CD4-positive, alpha-beta T cell (primary cell): ENCODE measurements at regions not wholly inside any gene's neighbourhood (a gene's known extent, or its start where the extent isn't known, plus 50 kb on each side); places are given as distances from the start of the nearest gene placed in this dataset.

ENCODE experiments used
- ATAC-seq: fragments of 200-7000 bp; cut with Tn5 transposase; one replicate; pipeline ENCODE4 v1.10.0; 2022; ENCODE audit warnings: mild to moderate bottlenecking; ENCODE audit not compliant: poor library complexity
- CTCF ChIA-PET: fragments of 350-600 bp; sonication (Branson Sonifier 250); formaldehyde crosslinking; loops from one replicate; lab custom pipeline; 2021; ENCODE audit warnings: antibody characterized with exemption, inconsistent platforms; lab: Charles Lee
- POLR2A ChIA-PET: fragments of 350-600 bp; sonication (Branson Sonifier 250); formaldehyde crosslinking; loops from one replicate; lab custom pipeline; 2021; ENCODE audit warnings: antibody characterized with exemption, inconsistent platforms; lab: Charles Lee
- DNase-seq, 14 experiments: peaks; one replicate each; pipeline ENCODE4 v3.0.0-alpha.2; 2013 to 2020; ENCODE audit warnings: mixed read lengths in 2 of 14
- H3K27ac ChIP-seq, 2 donors: one replicate each; pipeline versions ENCODE4 v1.5.1 to v1.7.0; 2013; ENCODE audit warnings: low read length in 2 of 2, low read depth in 1 of 2, mild to moderate bottlenecking in 1 of 2
- H3K27me3 ChIP-seq, 2 experiments: 1 replicate in 1 of 2; 2 replicates in 1 of 2; pipeline versions ENCODE4 v1.6.1 to v1.7.0; 2013; ENCODE audit warnings: low read length in 2 of 2, control low read depth in 1 of 2, mild to moderate bottlenecking in 1 of 2, moderate library complexity in 1 of 2; ENCODE audit not compliant: insufficient read depth in 2 of 2, control insufficient read depth in 1 of 2
- H3K36me3 ChIP-seq: one replicate; pipeline ENCODE4 v1.6.1; 2013; ENCODE audit warnings: low read length, control low read depth; ENCODE audit not compliant: insufficient read depth
- H3K4me1 ChIP-seq: one replicate; pipeline ENCODE4 v1.6.1; 2013; ENCODE audit warnings: low read length, control low read depth; ENCODE audit not compliant: insufficient read depth
- H3K4me3 ChIP-seq: one replicate; pipeline ENCODE4 v1.5.1; 2013; ENCODE audit warnings: mild to moderate bottlenecking, low read length, moderate library complexity
- H3K9me3 ChIP-seq, 2 experiments: 1 replicate in 1 of 2; 2 replicates in 1 of 2; pipeline versions ENCODE4 v1.6.1 to v1.7.0; 2013; ENCODE audit warnings: low read length in 2 of 2, mild to moderate bottlenecking in 2 of 2, control low read depth in 1 of 2, moderate library complexity in 1 of 2; ENCODE audit not compliant: control insufficient read depth in 1 of 2, insufficient read depth in 1 of 2
- H3K27ac Mint-ChIP-seq: one replicate; pipeline ENCODE4 v1.8.0; 2020; ENCODE audit warnings: mixed read lengths
- H3K27me3 Mint-ChIP-seq: one replicate; pipeline ENCODE4 v1.8.0; 2021; ENCODE audit warnings: mixed read lengths
- H3K36me3 Mint-ChIP-seq: one replicate; pipeline ENCODE4 v1.8.0; 2021; ENCODE audit warnings: low read depth, mixed read lengths
- H3K4me1 Mint-ChIP-seq: one replicate; pipeline ENCODE4 v1.8.0; 2021; ENCODE audit warnings: low read depth, mixed read lengths
- H3K4me3 Mint-ChIP-seq: one replicate; pipeline ENCODE4 v1.8.0; 2020; ENCODE audit warnings: mild to moderate bottlenecking, mixed read lengths
- H3K9me3 Mint-ChIP-seq: one replicate; pipeline ENCODE4 v1.8.0; 2020; ENCODE audit warnings: mixed read lengths
- CTCF ChIP-seq: fragments of 200-600 bp; IDR thresholded peaks from one replicate; pipeline ENCODE4 v1.8.0; 2022; ENCODE audit warnings: antibody characterized with exemption, mild to moderate bottlenecking
- intact Hi-C, 2 experiments: fragments of 100-400 bp; cut with DNase I in 1 of 2; cut with micrococcal nuclease in 1 of 2; formaldehyde crosslinking; loops; one replicate each; pipeline versions ENCODE4 v1.15.1 to v1.9.0; 2023 to 2025; cut with DNase I, micrococcal nuclease

GRCh38 chr10:81806842-81807241 lies 68.2 kb upstream of the NRG3 start:
- no peaks in the 10 kb centered on the region for H3K36me3 Mint-ChIP-seq

GRCh38 chr10:81814842-81815241 lies 60.2 kb upstream of the NRG3 start:
- no peaks in the 10 kb centered on the region for H3K9me3 ChIP-seq
- Mint-ChIP-seq H3K9me3 (no peaks in the 10 kb centered on the region), H3K27ac (no peak overlapping the region), H3K27me3 (no peaks in the 10 kb centered on the region), H3K4me3 (no peak overlapping the region), H3K4me1 (no peaks in the 10 kb centered on the region), H3K36me3 (no peaks in the 10 kb centered on the region)
- intact Hi-C loops: no loop called here
- H3K27ac ChIP-seq: no peak overlapping the region
- no peak for TF ChIP-seq CTCF
- H3K4me3 ChIP-seq: no peak overlapping the region
- no peak for DNase-seq
- CTCF ChIA-PET: no interaction called here
- no peaks in the 10 kb centered on the region for H3K27me3 ChIP-seq
- POLR2A ChIA-PET: no interaction called here
- H3K4me1 ChIP-seq: no peaks in the 10 kb centered on the region
- ATAC-seq: no peak
- H3K36me3 ChIP-seq: no peaks in the 10 kb centered on the region

More at GRCh38 chr10:81806842-81807241, 68.2 kb upstream of the NRG3 start:
- H3K9me3 Mint-ChIP-seq: peaks cover 15% of the 10 kb centered on the region
- no peaks in the 10 kb centered on the region for H3K4me1 Mint-ChIP-seq
- ChIA-PET POLR2A (no interaction called here), CTCF (no interaction called here)
- Histone ChIP-seq H3K36me3 (no peaks in the 10 kb centered on the region), H3K27me3 (no peaks in the 10 kb centered on the region), H3K9me3 (peaks cover 4 to 7% of the 10 kb centered on the region in 2 experiments), H3K27ac (no peak overlapping the region), H3K4me3 (no peak overlapping the region), H3K4me1 (no peaks in the 10 kb centered on the region)
- ATAC-seq (no peak), DNase-seq (no peak)
- H3K27me3 Mint-ChIP-seq: no peaks in the 10 kb centered on the region
- intact Hi-C loops: no loop called here
- TF ChIP-seq CTCF: no peak
- H3K4me3 Mint-ChIP-seq: no peak overlapping the region
- no peak overlapping the region for H3K27ac Mint-ChIP-seq

- Mint-ChIP-seq H3K9me3 (no peaks in the 10 kb centered on the region), H3K4me3 (no peak overlapping the region), H3K4me1 (no peaks in the 10 kb centered on the region), H3K27ac (no peak overlapping the region), H3K36me3 (no peaks in the 10 kb centered on the region), H3K27me3 (no peaks in the 10 kb centered on the region)
- TF ChIP-seq CTCF: no peak
- Histone ChIP-seq H3K36me3 (no peaks in the 10 kb centered on the region), H3K27me3 (no peaks in the 10 kb centered on the region), H3K4me1 (no peaks in the 10 kb centered on the region), H3K4me3 (no peak overlapping the region), H3K27ac (no peak overlapping the region), H3K9me3 (no peaks in the 10 kb centered on the region)
- ATAC-seq: no peak
- CTCF ChIA-PET: no interaction called here
- POLR2A ChIA-PET: no interaction called here
- intact Hi-C loops: no loop called here
- DNase-seq: no peak
These were observed 57.3 kb upstream of the NRG3 start for GRCh38 chr10:81817596-81818170.
